IMR-90 (cell line): ENCODE measurements at regions not wholly inside any gene's neighbourhood (a gene's known extent, or its start where the extent isn't known, plus 50 kb on each side); places are given as distances from the start of the nearest gene placed in this dataset.

Source experiments
- ATAC-seq: fragments of 200-7000 bp; cut with Tn5 transposase; 2 replicates; pipeline ENCODE4 v1.9.1; 2020; ENCODE audit warnings: low read depth, mild to moderate bottlenecking, moderate library complexity
- BruUV-seq: library from RNA; stranded (reverse); fragments of 400-500 nt; replicated peaks from 2 replicates; lab custom pipeline; 2021; lab: Mats Ljungman, UMichigan
- CTCF ChIA-PET: fragments of 300-600 bp; formaldehyde crosslinking; extraction: SDS; loops from one replicate; lab custom pipeline; 2021; ENCODE audit warnings: antibody characterized with exemption; lab: Yijun Ruan, JAX
- POLR2A ChIA-PET: fragments of 300-600 bp; sonication (Branson Sonifier 250); formaldehyde crosslinking; loops from one replicate; lab custom pipeline; 2022; ENCODE audit warnings: antibody characterized with exemption; ENCODE audit not compliant: unreplicated experiment; lab: Charles Lee
- DNase-seq: peaks from one replicate; pipeline ENCODE4 v3.0.0; 2013
- H2AFZ ChIP-seq: replicated peaks from 2 replicates; pipeline ENCODE3; 2013; ENCODE audit warnings: low read length, mild to moderate bottlenecking; ENCODE audit not compliant: poor library complexity
- H2AK5ac ChIP-seq: 2 replicates; pipeline ENCODE4 v1.6.1; 2013; ENCODE audit warnings: low read depth, low read length, inconsistent platforms
- H2AK9ac ChIP-seq: replicated peaks from 2 replicates; pipeline ENCODE3; 2013; ENCODE audit warnings: mild to moderate bottlenecking, low read depth, low read length, moderate library complexity; ENCODE audit not compliant: poor library complexity
- H2BK120ac ChIP-seq: 2 replicates; pipeline ENCODE4 v1.6.1; 2013; ENCODE audit warnings: low read depth, low read length, inconsistent platforms
- H2BK15ac ChIP-seq: 3 replicates; pipeline ENCODE4 v1.6.1; 2013; ENCODE audit warnings: low read depth, low read length, inconsistent platforms
- H2BK20ac ChIP-seq: 2 replicates; pipeline ENCODE4 v1.6.1; 2013; ENCODE audit warnings: low read depth, mild to moderate bottlenecking, inconsistent platforms, low read length, moderate library complexity
- H2BK5ac ChIP-seq: 2 replicates; pipeline ENCODE4 v1.6.1; 2013; ENCODE audit warnings: mild to moderate bottlenecking, low read depth, low read length, inconsistent platforms; ENCODE audit not compliant: poor library complexity, severe bottlenecking
- H3K14ac ChIP-seq: replicated peaks from 2 replicates; pipeline ENCODE4 v1.6.1; 2013; ENCODE audit warnings: low read depth, low read length, inconsistent platforms
- H3K18ac ChIP-seq: 2 replicates; pipeline ENCODE4 v1.6.1; 2013; ENCODE audit warnings: low read depth, low read length, control low read depth
- H3K23ac ChIP-seq: 2 replicates; pipeline ENCODE4 v1.6.1; 2013; ENCODE audit warnings: low read depth, low read length, inconsistent platforms
- H3K27ac ChIP-seq: 2 replicates; pipeline ENCODE4 v1.5.1; 2013; ENCODE audit warnings: mild to moderate bottlenecking, control low read depth, low read length; ENCODE audit not compliant: insufficient read depth
- H3K27me3 ChIP-seq: 2 replicates; pipeline ENCODE4 v1.6.1; 2013; ENCODE audit warnings: low read length; ENCODE audit not compliant: control insufficient read depth, insufficient read depth
- H3K36me3 ChIP-seq: 2 replicates; pipeline ENCODE4 v1.6.1; 2013; ENCODE audit warnings: low read length, mixed read lengths; ENCODE audit not compliant: control insufficient read depth, insufficient read depth
- H3K4ac ChIP-seq: 2 replicates; pipeline ENCODE4 v1.6.1; 2013; ENCODE audit warnings: low read depth, low read length, inconsistent platforms
- H3K4me1 ChIP-seq: 2 replicates; pipeline ENCODE4 v1.6.1; 2013; ENCODE audit warnings: low read length, mixed read lengths; ENCODE audit not compliant: control insufficient read depth, insufficient read depth
- H3K4me2 ChIP-seq: 2 replicates; pipeline ENCODE4 v1.6.1; 2013; ENCODE audit warnings: low read depth, mild to moderate bottlenecking, control low read depth, low read length, moderate library complexity
- H3K4me3 ChIP-seq: 2 replicates; pipeline ENCODE4 v1.5.1; 2013; ENCODE audit warnings: low read depth, mild to moderate bottlenecking, control low read depth, low read length, moderate library complexity; ENCODE audit not compliant: insufficient read depth
- H3K56ac ChIP-seq: 2 replicates; pipeline ENCODE4 v1.6.1; 2013; ENCODE audit warnings: low read length, inconsistent platforms; ENCODE audit not compliant: insufficient read depth; ENCODE audit errors: extremely low read depth
- H3K79me1 ChIP-seq, 2 experiments: 2 replicates each; pipeline ENCODE4 v1.6.1; 2013; ENCODE audit warnings: low read length in 2 of 2, inconsistent platforms in 1 of 2, low read depth in 1 of 2
- H3K9ac ChIP-seq: 2 replicates; pipeline ENCODE4 v1.6.1; 2013; ENCODE audit warnings: low read depth, low read length, control low read depth
- H3K9me1 ChIP-seq: 2 replicates; pipeline ENCODE4 v1.6.1; 2013; ENCODE audit warnings: low read length, inconsistent platforms; ENCODE audit not compliant: insufficient read depth
- H3K9me3 ChIP-seq: 2 replicates; pipeline ENCODE4 v1.6.1; 2013; ENCODE audit warnings: low read length; ENCODE audit not compliant: control insufficient read depth, insufficient read depth
- H4K20me1 ChIP-seq: 2 replicates; pipeline ENCODE4 v1.6.1; 2013; ENCODE audit warnings: low read length, inconsistent platforms; ENCODE audit not compliant: insufficient read depth
- H4K5ac ChIP-seq: 2 replicates; pipeline ENCODE4 v1.6.1; 2013; ENCODE audit warnings: mild to moderate bottlenecking, low read depth, low read length, control low read depth
- H4K8ac ChIP-seq, 2 experiments: 2 replicates each; pipeline ENCODE4 v1.6.1; 2013; ENCODE audit warnings: low read depth in 2 of 2, low read length in 2 of 2, control low read depth in 1 of 2, inconsistent platforms in 1 of 2
- H4K91ac ChIP-seq: 2 replicates; pipeline ENCODE4 v1.6.1; 2013; ENCODE audit warnings: low read depth, low read length, inconsistent platforms; ENCODE audit not compliant: insufficient read depth
- CHD1 ChIP-seq: IDR thresholded peaks from 2 replicates; pipeline ENCODE4 v1.6.1; 2012; ENCODE audit warnings: low read depth, low read length, improper control_type of control experiment
- MAFK ChIP-seq: IDR thresholded peaks from 2 replicates; pipeline ENCODE4 v1.6.1; 2012; ENCODE audit warnings: low read depth, low read length, improper control_type of control experiment
- NFE2L2 ChIP-seq: fragments of 150-350 bp; IDR thresholded peaks from 2 replicates; pipeline ENCODE4 v1.6.1; 2016; ENCODE audit warnings: low read depth, mild to moderate bottlenecking, low read length
- SMC3 ChIP-seq: fragments of 150-350 bp; IDR thresholded peaks from 2 replicates; pipeline ENCODE4 v1.6.1; 2016; ENCODE audit warnings: low read depth, mild to moderate bottlenecking, antibody characterized with exemption, low read length, moderate library complexity
- WGBS, 2 experiments: methylation state at CpG; one replicate each; pipeline versions ENCODE4 v1.1.5 to v1.1.7; 2013; ENCODE audit warnings: missing lambda C conversion rate in 2 of 2; ENCODE audit not compliant: insufficient read length in 1 of 2; ENCODE audit errors: extremely low coverage in 2 of 2; 5-methylcytosine and 5-hydroxymethylcytosine counted together
- dilution Hi-C: fragments of 300-500 bp; cut with HindIII; formaldehyde crosslinking; loops from one replicate; pipeline ENCODE4 v1.14.3; 2018; ENCODE audit warnings: low sequenced_read_pairs; ENCODE audit not compliant: unreplicated experiment
- in situ Hi-C: fragments of 300-500 bp; cut with MboI; formaldehyde crosslinking; loops from 3 replicates; pipeline ENCODE4 v1.14.3; 2019; ENCODE audit warnings: low sequenced_read_pairs, inconsistent platforms, mixed read lengths
- intact Hi-C: fragments of 100-400 bp; cut with micrococcal nuclease; formaldehyde crosslinking; loops from 2 replicates; pipeline ENCODE4 v1.10.0; 2022

- Histone ChIP-seq H3K9me1 (no peaks in the 10 kb centered on the region), H2BK20ac (no peak overlapping the region), H3K9me3 (peaks cover under 1% of the 10 kb centered on the region), H2BK15ac (no peak overlapping the region), H3K56ac (no peak overlapping the region), H3K27ac (no peak overlapping the region), H4K5ac (no peak overlapping the region), H3K4ac (no peak overlapping the region), H3K18ac (no peak overlapping the region), H2AK9ac (no peak overlapping the region), H2AK5ac (no peak overlapping the region), H3K4me2 (no peak overlapping the region), H3K9ac (no peak overlapping the region), H3K79me1 (no peaks in the 10 kb centered on the region), H3K14ac (no peak overlapping the region), H2AFZ (no peak overlapping the region), H3K23ac (no peak overlapping the region), H4K8ac (no peak overlapping the region), H3K27me3 (no peaks in the 10 kb centered on the region), H2BK120ac (no peak overlapping the region), H3K4me3 (no peak overlapping the region), H4K20me1 (no peaks in the 10 kb centered on the region), H2BK5ac (no peak overlapping the region), H3K4me1 (no peaks in the 10 kb centered on the region), H4K91ac (no peak overlapping the region), H3K36me3 (no peaks in the 10 kb centered on the region)
- BruUV-seq = no TSS peak
- whole genome bisulfite sequencing, 2 experiments = no CpG with 5 or more reads among the region's 3 CpGs
- intact Hi-C loops (loop anchor here (10.0 kb wide), 1 partner anchor 1147 kb away; no protein-coding TSS in a partner anchor), dilution Hi-C loops (no loop called here), in situ Hi-C loops (no loop called here)
- ATAC-seq (no peak), DNase-seq (no peak)
- ChIA-PET CTCF (no interaction called here), POLR2A (no interaction called here)
- TF ChIP-seq MAFK = no peak
- no peak for TF ChIP-seq NFE2L2
- no peak for TF ChIP-seq SMC3
- no peak for TF ChIP-seq CHD1
These were observed 358.9 kb downstream of the ICE1 start for GRCh38 chr5:5781335-5781734.
